OCI-LY1 (cell line): ENCODE measurements at regions not wholly inside any gene's neighbourhood (a gene's known extent, or its start where the extent isn't known, plus 50 kb on each side); places are given as distances from the start of the nearest gene placed in this dataset.

Experiments used
- EZH2 ChIP-seq: fragments of 200-600 bp; sonication (generic), shearing (Covaris generic); IDR thresholded peaks from 2 replicates; pipeline ENCODE4 v1.8.0; 2017; ENCODE audit warnings: borderline replicate concordance, mixed run types, mild to moderate bottlenecking, antibody characterized with exemption, low read length, moderate library complexity, mixed read lengths
- TF ChIP-seq, protein P1 (sequence below): fragments of 200-600 bp; sonication (generic), shearing (Covaris generic); IDR thresholded peaks from 2 replicates; pipeline ENCODE4 v1.5.1; 2017; ENCODE audit warnings: mild to moderate bottlenecking, antibody characterized with exemption, low read length, moderate library complexity, mixed read lengths

- TF ChIP-seq, protein P1, sequence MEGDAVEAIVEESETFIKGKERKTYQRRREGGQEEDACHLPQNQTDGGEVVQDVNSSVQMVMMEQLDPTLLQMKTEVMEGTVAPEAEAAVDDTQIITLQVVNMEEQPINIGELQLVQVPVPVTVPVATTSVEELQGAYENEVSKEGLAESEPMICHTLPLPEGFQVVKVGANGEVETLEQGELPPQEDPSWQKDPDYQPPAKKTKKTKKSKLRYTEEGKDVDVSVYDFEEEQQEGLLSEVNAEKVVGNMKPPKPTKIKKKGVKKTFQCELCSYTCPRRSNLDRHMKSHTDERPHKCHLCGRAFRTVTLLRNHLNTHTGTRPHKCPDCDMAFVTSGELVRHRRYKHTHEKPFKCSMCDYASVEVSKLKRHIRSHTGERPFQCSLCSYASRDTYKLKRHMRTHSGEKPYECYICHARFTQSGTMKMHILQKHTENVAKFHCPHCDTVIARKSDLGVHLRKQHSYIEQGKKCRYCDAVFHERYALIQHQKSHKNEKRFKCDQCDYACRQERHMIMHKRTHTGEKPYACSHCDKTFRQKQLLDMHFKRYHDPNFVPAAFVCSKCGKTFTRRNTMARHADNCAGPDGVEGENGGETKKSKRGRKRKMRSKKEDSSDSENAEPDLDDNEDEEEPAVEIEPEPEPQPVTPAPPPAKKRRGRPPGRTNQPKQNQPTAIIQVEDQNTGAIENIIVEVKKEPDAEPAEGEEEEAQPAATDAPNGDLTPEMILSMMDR, result no peak
- TF ChIP-seq EZH2, result no peak
Observed at GRCh38 chr6:170062915-170063241, 228.0 kb downstream of the DLL1 start.
